Putamen (tissue), 1 donor: ENCODE measurements at regions not wholly inside any gene's neighbourhood (a gene's known extent, or its start where the extent isn't known, plus 50 kb on each side); places are given as distances from the start of the nearest gene placed in this dataset.
"Not testable (repeated sequence)": the region's sequence is repeated elsewhere in the genome, so short reads cannot be mapped to it uniquely, and the experiment has no call there.

ENCODE experiments used
- DNase-seq: peaks from one replicate; pipeline ENCODE4 v3.0.0-alpha.2; 2016; ENCODE audit warnings: low spot score

DNA sequence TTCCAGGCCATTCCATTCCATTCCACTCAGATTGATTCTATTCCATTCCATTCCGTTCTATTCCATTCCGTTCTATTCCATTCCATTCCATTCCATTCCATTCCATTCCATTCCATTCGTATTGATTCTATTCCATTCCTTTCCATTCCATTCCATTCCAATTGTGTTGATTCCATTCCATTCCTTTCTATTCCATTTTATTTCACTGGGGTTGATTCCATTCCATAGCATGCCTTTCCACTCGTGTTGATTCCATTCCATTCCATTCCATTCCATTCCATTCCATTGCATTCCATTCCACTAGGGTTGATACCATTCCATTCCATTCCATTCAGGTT is 1142.3 kb downstream of the RPIA start:
- DNase-seq = no peak

GRCh38 chr2:89834306-89834705 is 1142.8 kb downstream of the RPIA start:
- no peak for DNase-seq

GRCh38 chr2:89836326-89836725 is 1144.9 kb downstream of the RPIA start:
- peak; percentile 55 for DNase-seq

GRCh38 chr2:89837962-89838625 is 1146.6 kb downstream of the RPIA start:
- no peak for DNase-seq

GRCh38 chr2:89840175-89840574 is 1148.7 kb downstream of the RPIA start:
- not testable (repeated sequence) for DNase-seq

DNA sequence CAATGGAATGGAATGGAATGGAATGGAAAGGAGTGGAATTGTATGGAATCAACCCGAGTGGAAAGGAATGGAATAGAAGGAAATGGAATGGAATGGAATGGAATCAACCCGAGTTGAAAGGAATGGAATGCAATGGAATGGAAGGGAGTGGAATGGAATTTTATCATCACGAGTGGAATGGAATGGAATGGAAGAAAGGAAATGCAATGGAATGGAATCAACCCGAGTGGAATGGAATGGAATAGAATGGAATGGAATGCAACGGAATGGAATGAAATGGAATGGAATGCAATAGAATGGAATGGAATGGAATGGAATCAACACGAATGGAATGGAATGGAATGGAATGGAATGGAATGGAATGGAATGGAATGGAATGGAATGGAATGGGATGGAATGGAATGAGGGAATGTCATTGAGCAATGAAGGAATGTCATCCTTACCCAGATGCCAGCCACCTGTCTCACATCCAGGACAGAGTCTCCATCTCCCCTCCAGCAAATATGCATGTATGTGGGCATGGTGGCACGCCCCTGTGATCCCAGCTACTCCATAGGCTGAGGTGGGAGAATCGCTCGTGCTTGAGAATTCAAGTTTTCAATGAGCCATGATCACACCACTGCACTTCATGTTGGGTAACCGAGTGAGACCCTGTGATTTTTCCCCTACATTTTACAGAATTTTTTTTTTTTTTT is 1149.5 kb downstream of the RPIA start:
- not testable (repeated sequence) for DNase-seq

DNA sequence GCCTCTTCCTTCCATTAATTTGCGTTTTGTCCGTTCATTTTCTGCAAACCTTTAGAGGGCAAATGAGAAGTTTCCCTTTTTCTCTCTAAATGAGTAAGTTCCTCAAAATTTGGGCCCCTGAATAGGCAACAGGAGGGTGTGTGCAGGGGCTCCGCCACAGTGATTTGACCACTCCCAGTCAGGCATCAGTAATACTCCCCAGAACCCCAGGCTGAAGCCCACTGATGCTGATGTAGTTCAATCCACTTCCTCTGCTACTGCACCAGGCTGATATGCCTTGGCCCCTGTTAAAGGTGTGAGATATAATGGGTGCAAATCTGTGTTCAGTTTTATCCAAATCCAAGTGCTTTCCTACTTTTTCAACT is 1150.0 kb downstream of the RPIA start:
- DNase-seq = no peak

DNA sequence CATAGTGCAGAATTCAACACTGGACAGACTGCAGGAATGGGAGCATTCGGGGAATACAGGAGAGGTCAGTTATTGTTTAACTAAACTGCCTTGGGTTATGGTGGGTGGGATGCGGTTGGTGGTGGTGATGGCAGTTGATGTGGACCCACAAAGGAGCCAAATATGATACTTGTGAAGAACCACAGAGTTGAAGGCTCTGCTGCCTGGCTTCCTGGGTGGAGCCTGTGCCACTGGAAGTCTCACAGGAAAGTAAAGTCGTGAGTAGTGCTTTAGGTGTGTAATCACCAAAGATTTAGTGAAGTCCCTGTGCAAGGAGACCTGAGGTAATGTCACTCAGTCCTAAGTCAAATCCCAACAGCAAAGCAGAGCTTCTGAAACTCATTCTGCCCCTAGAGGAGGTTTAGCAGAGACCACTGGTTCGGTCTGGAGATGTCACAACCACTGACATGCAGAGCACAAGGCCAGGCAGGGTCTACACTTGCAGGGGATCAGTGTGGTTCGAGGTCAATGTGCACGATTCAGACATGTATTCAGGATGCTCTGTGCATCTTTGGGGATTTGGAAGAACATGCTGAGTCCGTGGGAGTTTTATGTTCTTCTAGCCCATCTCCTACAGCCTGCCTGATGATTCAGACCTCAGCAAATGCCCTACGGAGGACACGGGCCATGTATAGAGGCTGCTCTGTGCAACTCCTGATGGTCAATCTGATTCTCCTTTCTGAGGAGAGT is 1150.9 kb downstream of the RPIA start:
- DNase-seq = no peak

GRCh38 chr2:89844221-89844943 is 1152.9 kb downstream of the RPIA start:
- DNase-seq = no peak

- no peak for DNase-seq
Measured at GRCh38 chr2:89845532-89845931, 1154.1 kb downstream of the RPIA start.

GRCh38 chr2:89848114-89848513 is 1156.6 kb downstream of the RPIA start:
- no peak for DNase-seq

- no peak for DNase-seq
Measured at GRCh38 chr2:89848763-89849368, 1157.4 kb downstream of the RPIA start.

- DNase-seq = no peak
Measured at GRCh38 chr2:89849731-89850130, 1158.3 kb downstream of the RPIA start.

GRCh38 chr2:89850481-89850880 is 1159.0 kb downstream of the RPIA start:
- no peak for DNase-seq

- no peak for DNase-seq
Measured at GRCh38 chr2:89850881-89851582, 1159.6 kb downstream of the RPIA start.

DNA sequence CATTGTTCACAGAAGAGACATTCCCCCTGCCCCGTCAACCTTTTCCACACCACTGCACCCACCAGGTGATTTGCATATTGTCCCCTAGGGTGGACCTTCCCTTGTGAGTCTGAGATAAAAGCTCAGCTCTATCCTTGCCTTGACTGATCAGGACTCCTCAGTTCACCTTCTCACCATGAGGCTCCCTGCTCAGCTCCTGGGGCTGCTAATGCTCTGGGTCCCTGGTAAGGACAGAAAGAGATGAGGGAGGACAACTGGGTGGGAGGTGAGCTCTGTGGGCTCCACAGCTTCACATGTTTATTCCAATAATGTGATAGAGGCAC is 1160.1 kb downstream of the RPIA start:
- no peak for DNase-seq

GRCh38 chr2:89853427-89853826 is 1162.0 kb downstream of the RPIA start:
- DNase-seq = not testable (repeated sequence)

- not testable (repeated sequence) for DNase-seq
Measured at GRCh38 chr2:89855752-89856151, 1164.3 kb downstream of the RPIA start.

DNA sequence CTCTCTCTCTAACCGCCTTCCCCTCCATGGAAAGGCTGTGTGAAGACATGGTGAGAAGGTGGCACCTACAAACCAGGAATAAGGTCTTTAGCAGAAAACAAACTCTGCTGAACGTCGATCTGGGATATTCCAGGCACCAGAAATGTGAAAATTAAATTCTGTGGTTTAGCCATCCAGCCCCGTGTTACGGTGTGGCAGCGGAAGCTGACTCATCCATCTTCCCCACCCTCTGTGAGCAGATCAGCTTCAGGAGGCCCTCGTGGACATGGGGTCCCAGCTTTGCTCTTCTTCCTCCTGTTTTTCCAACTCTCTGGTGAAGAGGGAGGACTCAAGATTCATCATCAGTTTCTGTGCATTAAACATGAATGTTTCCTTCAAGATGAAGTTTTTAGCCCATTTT is 1164.8 kb downstream of the RPIA start:
- not testable (repeated sequence) for DNase-seq

DNA sequence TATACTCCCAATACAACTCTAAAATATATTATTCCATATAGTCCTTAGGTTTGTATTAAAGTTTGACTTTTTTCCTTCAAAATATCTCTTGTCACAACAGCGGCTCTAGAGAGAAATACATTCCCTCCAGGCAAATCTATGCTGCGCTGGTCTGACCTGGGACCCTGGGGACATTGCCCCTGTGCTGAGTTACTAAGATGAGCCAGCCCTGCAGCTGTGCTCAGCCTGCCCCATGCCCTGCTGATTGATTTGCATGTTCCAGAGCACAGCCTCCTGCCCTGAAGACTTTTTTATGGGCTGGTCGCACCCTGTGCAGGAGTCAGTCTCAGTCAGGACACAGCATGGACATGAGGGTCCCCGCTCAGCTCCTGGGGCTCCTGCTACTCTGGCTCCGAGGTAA is 1170.7 kb downstream of the RPIA start:
- not testable (repeated sequence) for DNase-seq

DNA sequence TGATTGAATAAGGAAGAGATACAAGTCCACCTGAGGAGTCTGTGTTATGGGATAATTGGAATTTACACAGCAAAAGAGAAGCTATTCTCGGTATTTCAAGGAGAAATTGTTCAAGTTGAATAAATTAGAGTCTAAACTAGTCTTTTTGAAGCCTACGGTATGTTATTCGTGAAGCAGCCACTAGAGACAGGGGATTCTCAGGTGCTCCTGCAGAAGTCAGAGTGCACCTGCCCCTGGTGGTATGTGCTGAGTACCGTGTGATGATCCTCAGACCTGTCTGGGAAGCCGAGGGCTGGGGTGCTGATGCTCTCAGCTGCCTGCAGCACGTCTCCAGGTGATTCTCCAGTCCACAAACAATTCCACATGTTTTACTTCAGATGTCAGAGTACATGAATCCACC is 1171.7 kb downstream of the RPIA start:
- DNase-seq = not testable (repeated sequence)
